Inflammatory macrophage treated with lipopolysaccharide for 4 hours (primary cell): ENCODE measurements at regions not wholly inside any gene's neighbourhood (a gene's known extent, or its start where the extent isn't known, plus 50 kb on each side); places are given as distances from the start of the nearest gene placed in this dataset.
"Not testable (repeated sequence)": the region's sequence is repeated elsewhere in the genome, so short reads cannot be mapped to it uniquely, and the experiment has no call there.

ENCODE experiments used
- DNase-seq: peaks from one replicate; pipeline ENCODE4 v3.0.0-alpha.2; 2020

DNA sequence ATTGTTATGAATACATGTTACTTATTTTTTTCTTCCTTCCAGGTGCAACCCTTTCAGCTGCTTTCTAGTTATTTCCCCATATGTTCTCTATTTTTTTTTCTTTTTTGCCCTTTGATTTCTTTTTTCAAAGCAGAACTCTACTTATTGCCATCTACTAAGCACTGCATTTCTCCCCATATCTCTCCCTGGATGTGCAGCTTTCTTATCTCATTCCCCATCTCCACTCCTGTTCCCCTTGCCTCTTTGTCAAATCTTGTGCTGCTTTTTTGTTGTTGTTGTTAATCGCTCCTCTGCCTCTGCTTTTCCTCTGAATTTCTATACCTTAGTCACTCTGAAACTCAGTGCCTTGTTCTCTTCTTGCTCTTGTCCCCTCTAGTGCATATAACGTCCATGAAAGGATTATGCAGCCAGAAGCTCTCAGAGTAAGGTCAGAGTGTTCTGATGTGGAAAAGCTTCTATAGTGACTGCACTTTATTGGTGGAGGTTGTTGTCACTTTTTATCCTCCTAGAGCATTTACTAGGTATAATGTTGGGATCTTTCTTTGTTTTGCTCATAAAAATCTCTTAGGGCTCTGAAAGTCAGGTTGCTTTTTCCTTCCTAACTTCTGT, 51.1 kb upstream of the JADE1 start:
- no peak for DNase-seq

- no peak for DNase-seq
Observed at GRCh38 chr4:128757712-128758111, 51.8 kb upstream of the JADE1 start.

GRCh38 chr4:128751354-128751753, 58.1 kb upstream of the JADE1 start:
- DNase-seq = no peak

GRCh38 chr4:128741748-128742147, 67.8 kb upstream of the JADE1 start:
- DNase-seq = not testable (repeated sequence)

- no peak for DNase-seq
Observed at GRCh38 chr4:128737098-128737513, 72.4 kb upstream of the JADE1 start.

DNA sequence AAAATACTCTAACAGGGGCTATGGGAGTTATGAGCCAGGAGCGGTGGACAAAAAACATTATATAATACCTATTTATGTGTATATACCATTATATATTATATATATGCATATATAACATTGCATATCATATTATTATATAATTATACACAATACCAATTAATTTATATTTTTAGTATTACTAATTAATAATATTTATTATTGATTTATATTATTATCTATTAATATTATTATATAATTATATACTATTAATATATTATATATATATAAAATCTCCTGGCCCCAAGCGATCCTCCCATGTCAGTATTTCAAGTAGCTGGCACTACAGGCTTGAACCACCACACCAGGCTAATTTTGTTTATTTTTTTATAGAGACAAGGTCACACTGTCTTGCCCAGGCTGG, 73.8 kb upstream of the JADE1 start:
- no peak for DNase-seq

GRCh38 chr4:128728190-128728589, 81.3 kb upstream of the JADE1 start:
- DNase-seq = no peak

- DNase-seq = no peak
Observed at GRCh38 chr4:128727658-128728057, 81.8 kb upstream of the JADE1 start.

DNA sequence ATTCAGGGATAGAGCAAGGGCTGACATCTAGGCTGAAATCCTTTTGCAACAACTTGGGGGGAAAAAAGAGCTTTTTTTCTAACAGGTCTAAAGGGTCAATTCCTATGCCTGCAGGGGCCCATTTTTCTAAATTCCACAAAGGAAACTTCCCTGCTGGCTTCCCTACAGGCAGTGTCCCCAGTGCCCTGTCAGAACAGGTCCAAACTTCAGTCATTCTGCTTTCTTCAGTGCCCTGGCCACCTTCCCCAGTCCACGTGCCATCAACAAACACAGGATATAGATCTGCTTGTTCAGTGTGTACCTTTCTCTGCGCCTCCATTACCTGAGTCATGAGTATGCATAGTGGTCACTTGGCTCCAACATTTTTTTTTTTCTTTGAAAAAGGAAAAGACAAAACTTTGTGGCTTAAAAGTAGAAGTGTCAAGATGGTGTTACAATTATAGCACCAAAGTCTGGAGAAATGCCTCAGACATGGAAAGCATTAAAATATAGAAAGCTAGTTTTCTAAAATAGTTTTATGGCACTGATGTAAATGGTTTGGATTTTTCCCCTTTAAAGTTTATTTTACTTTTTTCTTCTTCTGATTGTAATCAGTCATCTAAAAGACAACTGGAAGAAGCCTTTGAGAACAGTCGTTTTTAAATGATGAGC, 84.0 kb upstream of the JADE1 start:
- DNase-seq = no peak

- DNase-seq = no peak
Observed at GRCh38 chr4:128722911-128723310, 86.6 kb upstream of the JADE1 start.

DNA sequence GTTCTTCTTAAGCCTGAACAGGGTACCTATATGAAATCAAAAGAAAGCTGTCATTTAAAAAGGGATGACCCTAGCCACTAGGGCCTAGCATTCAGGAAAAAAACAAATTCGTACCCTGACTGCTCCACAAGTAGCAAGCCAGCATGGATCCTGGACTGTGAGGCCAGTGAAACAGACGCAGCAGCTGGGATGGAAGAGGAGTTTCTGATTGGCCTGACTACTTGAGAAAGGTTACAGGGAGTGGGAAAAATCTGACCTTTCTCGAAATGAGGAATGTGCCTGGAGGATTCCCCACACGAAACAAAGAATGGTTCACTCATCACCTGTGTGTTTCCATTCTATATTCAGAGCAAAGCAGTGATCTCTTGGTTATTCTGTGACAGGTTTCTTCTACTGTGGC, 87.6 kb upstream of the JADE1 start:
- no peak for DNase-seq

GRCh38 chr4:128720270-128720669, 89.2 kb upstream of the JADE1 start:
- DNase-seq = no peak

DNA sequence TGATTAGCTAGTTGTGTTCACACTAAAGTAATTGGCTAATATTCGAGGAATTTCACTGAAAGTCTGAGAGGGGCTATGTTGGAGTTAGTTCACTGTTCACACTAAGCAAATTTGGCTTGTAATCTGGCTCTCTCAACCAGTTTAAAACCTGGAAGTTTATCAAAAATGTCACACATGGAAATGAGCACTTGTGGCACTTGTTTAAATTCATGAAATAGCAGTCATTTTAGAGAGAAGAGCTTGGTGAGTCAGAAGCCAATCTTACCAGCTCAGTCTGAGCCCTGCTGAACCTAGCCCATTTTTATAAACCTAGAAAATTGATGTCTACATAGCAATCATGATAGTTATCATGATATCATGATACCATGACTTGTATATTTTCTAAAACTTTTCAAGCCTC, 90.7 kb upstream of the JADE1 start:
- no peak for DNase-seq

GRCh38 chr4:128716338-128716737, 93.2 kb upstream of the JADE1 start:
- DNase-seq = no peak

GRCh38 chr4:128715616-128716015, 93.9 kb upstream of the JADE1 start:
- DNase-seq = no peak

GRCh38 chr4:128711361-128711760, 98.1 kb upstream of the JADE1 start:
- no peak for DNase-seq

DNA sequence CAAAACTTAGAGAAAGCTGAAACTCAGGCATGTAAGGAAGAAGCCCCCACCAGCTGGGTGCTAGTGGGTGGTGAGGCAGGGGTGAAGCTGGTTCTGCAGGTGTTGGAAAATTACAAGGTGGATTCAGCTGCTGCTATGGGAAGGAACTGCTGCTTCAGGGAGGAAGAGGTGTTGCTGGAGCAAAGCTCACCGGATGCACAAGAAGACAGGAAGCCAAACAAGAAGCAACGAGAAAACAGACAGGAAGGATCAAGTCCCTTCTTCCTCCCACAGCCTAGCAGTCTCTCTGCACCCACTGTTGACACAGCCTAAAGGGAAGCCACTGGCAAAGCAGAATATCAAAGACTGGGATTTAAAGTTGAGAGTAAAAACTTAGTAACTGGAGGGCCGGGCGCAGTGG, 100.2 kb upstream of the JADE1 start:
- no peak for DNase-seq

GRCh38 chr4:128707864-128708263, 101.6 kb upstream of the JADE1 start:
- no peak for DNase-seq

DNA sequence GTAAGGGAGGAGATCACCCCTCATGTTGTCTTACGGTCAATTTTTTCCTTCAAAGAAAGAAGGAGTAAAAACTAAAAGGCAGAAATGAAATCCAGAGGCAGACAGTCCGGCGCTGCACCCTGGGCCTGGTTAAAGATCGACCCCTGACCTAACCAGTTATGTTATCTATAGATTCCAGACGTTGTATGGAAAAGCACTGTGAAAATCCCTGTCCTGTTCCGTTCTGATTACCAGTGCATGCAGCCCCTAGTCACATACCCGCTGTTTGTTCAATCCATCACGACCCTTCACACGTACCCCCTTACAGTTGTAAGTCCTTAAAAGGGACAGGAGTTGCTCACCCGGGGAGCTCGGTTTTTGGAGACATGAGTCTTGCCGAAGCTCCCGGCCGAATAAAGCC, 105.6 kb upstream of the JADE1 start:
- no peak for DNase-seq

DNA sequence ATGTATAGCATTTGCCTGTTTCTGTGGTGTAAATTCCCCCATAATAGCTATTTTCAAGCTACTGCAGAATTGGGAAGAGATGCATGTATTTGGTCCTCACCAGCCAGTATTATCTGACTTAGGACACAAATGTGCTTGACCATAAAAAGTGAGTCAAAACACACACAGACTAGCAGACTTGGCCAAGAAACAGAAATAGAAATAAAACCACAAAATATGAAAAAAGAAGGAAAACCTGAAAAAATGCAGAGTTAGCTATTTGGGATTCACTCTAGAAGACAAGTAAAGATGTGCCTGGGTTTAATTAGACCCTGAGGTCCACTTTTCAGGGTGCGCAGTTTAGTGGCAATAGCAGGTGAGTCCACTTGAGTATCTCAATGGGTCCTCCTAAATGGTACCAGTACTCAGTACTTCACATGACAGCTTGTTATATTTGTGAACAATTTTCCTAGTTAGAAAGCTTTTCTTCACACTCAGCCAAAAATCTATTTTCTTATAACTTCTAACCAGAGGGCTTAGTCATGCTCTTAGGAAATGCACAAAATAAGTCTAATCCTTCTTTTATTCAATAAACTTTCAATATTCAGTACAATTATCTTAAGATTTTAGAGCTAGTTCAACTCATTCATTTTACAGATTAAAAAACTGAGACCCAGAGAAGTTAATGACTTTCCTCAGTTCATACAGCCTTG, 108.7 kb upstream of the JADE1 start:
- DNase-seq = no peak

- no peak for DNase-seq
Observed at GRCh38 chr4:128698386-128698785, 111.1 kb upstream of the JADE1 start.

GRCh38 chr4:128697323-128697722, 112.2 kb upstream of the JADE1 start:
- no peak for DNase-seq

DNA sequence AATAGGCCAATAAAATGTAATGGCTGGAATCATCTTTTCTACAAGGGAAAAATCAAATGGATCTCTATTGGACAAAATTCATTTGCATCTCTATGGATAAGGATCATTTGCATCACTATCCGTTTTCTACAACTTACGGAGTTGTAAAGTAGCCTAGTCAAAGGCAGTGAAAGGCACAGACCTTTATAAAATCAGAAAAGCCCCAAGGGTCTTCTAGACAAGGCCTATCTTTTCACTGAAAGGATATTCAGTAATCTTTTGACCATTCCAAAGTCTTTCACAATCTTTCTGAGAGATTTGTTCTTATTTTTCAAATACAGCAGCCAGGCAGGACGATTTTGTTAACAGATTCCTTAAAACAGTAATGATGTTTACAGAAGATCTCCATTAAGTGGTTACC, 119.5 kb upstream of the JADE1 start:
- no peak for DNase-seq

DNA sequence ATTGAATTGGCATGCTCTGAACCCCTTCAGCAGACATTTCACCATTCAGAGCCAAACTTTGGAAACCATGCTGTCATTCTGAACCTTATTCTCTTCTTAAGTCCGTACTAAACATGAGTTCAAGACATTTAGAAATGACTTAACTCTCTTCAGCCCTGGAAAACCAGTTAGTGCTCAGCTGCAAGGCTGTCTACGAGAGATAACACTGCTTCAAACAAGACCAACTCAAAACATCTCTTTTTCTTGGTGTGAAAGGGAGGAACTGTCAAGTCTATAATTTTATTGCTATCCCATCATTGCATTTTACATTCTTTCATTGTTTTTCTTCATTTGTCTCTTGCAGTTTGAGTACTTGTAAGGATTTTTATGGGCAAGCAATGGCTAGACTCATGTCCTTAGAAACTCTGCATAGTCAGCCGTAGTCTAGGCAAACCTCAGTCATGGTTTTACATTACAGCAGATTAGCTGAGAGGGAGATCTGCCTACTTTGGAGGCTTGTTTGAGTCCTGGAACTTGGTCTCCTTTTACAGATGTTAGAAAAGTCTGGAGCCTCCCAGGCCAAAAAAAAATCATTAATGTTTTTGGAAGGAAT, 120.6 kb upstream of the JADE1 start:
- DNase-seq = no peak
